GM23338 (cell line): ENCODE measurements at regions not wholly inside any gene's neighbourhood (a gene's known extent, or its start where the extent isn't known, plus 50 kb on each side); places are given as distances from the start of the nearest gene placed in this dataset.

Experiments used
- CREB1 ChIP-seq: fragments of 250-450 bp; sonication (Bioruptor Pico); IDR thresholded peaks from 2 replicates; pipeline ENCODE4 v1.5.0; 2020; ENCODE audit warnings: low read depth, mild to moderate bottlenecking, moderate library complexity
- EZH2 ChIP-seq: fragments of 200-600 bp; sonication (generic); IDR thresholded peaks from one replicate; pipeline ENCODE4 v1.8.0; 2017; ENCODE audit warnings: antibody characterized with exemption, mild to moderate bottlenecking, low read depth; ENCODE audit not compliant: unreplicated experiment
- EZH2phosphoT487 ChIP-seq: fragments of 200-600 bp; sonication (generic); IDR thresholded peaks from one replicate; pipeline ENCODE4 v1.8.1; 2018; ENCODE audit warnings: antibody characterized with exemption; ENCODE audit not compliant: unreplicated experiment
- JUNB ChIP-seq: IDR thresholded peaks from one replicate; pipeline ENCODE4 v1.6.1; 2016; ENCODE audit warnings: antibody characterized with exemption; ENCODE audit not compliant: unreplicated experiment
- NANOG ChIP-seq: IDR thresholded peaks from 2 replicates; pipeline ENCODE4 v1.6.1; 2016; ENCODE audit warnings: antibody characterized with exemption, borderline replicate concordance
- POLR2AphosphoS5 ChIP-seq: IDR thresholded peaks from 2 replicates; pipeline ENCODE4 v1.6.1; 2016; ENCODE audit warnings: antibody characterized with exemption, low read depth
- STAT1 ChIP-seq: IDR thresholded peaks from one replicate; pipeline ENCODE4 v1.6.1; 2016; ENCODE audit warnings: antibody characterized with exemption; ENCODE audit not compliant: unreplicated experiment
- ZNF114 ChIP-seq: fragments of 250-450 bp; sonication (Bioruptor Pico); IDR thresholded peaks from 2 replicates; pipeline ENCODE4 v1.5.0; 2020; ENCODE audit warnings: mild to moderate bottlenecking, moderate library complexity
- ZNF331 ChIP-seq: fragments of 250-450 bp; sonication (Bioruptor Pico); IDR thresholded peaks from 2 replicates; pipeline ENCODE4 v1.5.0; 2020; ENCODE audit warnings: low read depth, mild to moderate bottlenecking, moderate library complexity
- TF ChIP-seq, protein P1 (sequence below), 2 experiments: fragments of 200-600 bp in 1 of 2; sonication (generic) in 1 of 2; conservative IDR thresholded peaks; 2 replicates each; pipeline versions ENCODE4 v1.5.1 to v1.6.1; 2016 to 2017; ENCODE audit warnings: antibody characterized with exemption in 2 of 2, low read depth in 2 of 2, mild to moderate bottlenecking in 2 of 2, moderate library complexity in 1 of 2
- TF ChIP-seq, protein P2 (sequence below): IDR thresholded peaks from one replicate; pipeline ENCODE4 v1.6.1; 2018; ENCODE audit warnings: antibody characterized with exemption; ENCODE audit not compliant: unreplicated experiment
- TF ChIP-seq, protein P3 (sequence below): IDR thresholded peaks from 2 replicates; pipeline ENCODE4 v1.6.1; 2016; ENCODE audit warnings: antibody characterized with exemption
- TF ChIP-seq, protein P4 (sequence below): fragments of 250-450 bp; sonication (Bioruptor Pico); IDR thresholded peaks from 2 replicates; pipeline ENCODE4 v1.5.0; 2020; ENCODE audit warnings: mild to moderate bottlenecking, moderate library complexity

- TF ChIP-seq, protein P1, sequence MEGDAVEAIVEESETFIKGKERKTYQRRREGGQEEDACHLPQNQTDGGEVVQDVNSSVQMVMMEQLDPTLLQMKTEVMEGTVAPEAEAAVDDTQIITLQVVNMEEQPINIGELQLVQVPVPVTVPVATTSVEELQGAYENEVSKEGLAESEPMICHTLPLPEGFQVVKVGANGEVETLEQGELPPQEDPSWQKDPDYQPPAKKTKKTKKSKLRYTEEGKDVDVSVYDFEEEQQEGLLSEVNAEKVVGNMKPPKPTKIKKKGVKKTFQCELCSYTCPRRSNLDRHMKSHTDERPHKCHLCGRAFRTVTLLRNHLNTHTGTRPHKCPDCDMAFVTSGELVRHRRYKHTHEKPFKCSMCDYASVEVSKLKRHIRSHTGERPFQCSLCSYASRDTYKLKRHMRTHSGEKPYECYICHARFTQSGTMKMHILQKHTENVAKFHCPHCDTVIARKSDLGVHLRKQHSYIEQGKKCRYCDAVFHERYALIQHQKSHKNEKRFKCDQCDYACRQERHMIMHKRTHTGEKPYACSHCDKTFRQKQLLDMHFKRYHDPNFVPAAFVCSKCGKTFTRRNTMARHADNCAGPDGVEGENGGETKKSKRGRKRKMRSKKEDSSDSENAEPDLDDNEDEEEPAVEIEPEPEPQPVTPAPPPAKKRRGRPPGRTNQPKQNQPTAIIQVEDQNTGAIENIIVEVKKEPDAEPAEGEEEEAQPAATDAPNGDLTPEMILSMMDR (conservative IDR thresholded peaks at IDR 0.05; ENCODE audit: low read depth in 2 of 2) = no peak
- no peak for TF ChIP-seq ZNF331 (CRISPR knock-in tag)
- TF ChIP-seq POLR2AphosphoS5 = no peak
- TF ChIP-seq EZH2phosphoT487 = no peak
- TF ChIP-seq, protein P2, sequence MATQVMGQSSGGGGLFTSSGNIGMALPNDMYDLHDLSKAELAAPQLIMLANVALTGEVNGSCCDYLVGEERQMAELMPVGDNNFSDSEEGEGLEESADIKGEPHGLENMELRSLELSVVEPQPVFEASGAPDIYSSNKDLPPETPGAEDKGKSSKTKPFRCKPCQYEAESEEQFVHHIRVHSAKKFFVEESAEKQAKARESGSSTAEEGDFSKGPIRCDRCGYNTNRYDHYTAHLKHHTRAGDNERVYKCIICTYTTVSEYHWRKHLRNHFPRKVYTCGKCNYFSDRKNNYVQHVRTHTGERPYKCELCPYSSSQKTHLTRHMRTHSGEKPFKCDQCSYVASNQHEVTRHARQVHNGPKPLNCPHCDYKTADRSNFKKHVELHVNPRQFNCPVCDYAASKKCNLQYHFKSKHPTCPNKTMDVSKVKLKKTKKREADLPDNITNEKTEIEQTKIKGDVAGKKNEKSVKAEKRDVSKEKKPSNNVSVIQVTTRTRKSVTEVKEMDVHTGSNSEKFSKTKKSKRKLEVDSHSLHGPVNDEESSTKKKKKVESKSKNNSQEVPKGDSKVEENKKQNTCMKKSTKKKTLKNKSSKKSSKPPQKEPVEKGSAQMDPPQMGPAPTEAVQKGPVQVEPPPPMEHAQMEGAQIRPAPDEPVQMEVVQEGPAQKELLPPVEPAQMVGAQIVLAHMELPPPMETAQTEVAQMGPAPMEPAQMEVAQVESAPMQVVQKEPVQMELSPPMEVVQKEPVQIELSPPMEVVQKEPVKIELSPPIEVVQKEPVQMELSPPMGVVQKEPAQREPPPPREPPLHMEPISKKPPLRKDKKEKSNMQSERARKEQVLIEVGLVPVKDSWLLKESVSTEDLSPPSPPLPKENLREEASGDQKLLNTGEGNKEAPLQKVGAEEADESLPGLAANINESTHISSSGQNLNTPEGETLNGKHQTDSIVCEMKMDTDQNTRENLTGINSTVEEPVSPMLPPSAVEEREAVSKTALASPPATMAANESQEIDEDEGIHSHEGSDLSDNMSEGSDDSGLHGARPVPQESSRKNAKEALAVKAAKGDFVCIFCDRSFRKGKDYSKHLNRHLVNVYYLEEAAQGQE = no peak
- no peak for TF ChIP-seq EZH2
- no peak for TF ChIP-seq CREB1
- TF ChIP-seq ZNF114 (CRISPR knock-in tag) = no peak
- TF ChIP-seq, protein P3, sequence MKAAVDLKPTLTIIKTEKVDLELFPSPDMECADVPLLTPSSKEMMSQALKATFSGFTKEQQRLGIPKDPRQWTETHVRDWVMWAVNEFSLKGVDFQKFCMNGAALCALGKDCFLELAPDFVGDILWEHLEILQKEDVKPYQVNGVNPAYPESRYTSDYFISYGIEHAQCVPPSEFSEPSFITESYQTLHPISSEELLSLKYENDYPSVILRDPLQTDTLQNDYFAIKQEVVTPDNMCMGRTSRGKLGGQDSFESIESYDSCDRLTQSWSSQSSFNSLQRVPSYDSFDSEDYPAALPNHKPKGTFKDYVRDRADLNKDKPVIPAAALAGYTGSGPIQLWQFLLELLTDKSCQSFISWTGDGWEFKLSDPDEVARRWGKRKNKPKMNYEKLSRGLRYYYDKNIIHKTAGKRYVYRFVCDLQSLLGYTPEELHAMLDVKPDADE = no peak
- no peak for TF ChIP-seq STAT1
- TF ChIP-seq NANOG = no peak
- no peak for TF ChIP-seq JUNB
- TF ChIP-seq, protein P4, sequence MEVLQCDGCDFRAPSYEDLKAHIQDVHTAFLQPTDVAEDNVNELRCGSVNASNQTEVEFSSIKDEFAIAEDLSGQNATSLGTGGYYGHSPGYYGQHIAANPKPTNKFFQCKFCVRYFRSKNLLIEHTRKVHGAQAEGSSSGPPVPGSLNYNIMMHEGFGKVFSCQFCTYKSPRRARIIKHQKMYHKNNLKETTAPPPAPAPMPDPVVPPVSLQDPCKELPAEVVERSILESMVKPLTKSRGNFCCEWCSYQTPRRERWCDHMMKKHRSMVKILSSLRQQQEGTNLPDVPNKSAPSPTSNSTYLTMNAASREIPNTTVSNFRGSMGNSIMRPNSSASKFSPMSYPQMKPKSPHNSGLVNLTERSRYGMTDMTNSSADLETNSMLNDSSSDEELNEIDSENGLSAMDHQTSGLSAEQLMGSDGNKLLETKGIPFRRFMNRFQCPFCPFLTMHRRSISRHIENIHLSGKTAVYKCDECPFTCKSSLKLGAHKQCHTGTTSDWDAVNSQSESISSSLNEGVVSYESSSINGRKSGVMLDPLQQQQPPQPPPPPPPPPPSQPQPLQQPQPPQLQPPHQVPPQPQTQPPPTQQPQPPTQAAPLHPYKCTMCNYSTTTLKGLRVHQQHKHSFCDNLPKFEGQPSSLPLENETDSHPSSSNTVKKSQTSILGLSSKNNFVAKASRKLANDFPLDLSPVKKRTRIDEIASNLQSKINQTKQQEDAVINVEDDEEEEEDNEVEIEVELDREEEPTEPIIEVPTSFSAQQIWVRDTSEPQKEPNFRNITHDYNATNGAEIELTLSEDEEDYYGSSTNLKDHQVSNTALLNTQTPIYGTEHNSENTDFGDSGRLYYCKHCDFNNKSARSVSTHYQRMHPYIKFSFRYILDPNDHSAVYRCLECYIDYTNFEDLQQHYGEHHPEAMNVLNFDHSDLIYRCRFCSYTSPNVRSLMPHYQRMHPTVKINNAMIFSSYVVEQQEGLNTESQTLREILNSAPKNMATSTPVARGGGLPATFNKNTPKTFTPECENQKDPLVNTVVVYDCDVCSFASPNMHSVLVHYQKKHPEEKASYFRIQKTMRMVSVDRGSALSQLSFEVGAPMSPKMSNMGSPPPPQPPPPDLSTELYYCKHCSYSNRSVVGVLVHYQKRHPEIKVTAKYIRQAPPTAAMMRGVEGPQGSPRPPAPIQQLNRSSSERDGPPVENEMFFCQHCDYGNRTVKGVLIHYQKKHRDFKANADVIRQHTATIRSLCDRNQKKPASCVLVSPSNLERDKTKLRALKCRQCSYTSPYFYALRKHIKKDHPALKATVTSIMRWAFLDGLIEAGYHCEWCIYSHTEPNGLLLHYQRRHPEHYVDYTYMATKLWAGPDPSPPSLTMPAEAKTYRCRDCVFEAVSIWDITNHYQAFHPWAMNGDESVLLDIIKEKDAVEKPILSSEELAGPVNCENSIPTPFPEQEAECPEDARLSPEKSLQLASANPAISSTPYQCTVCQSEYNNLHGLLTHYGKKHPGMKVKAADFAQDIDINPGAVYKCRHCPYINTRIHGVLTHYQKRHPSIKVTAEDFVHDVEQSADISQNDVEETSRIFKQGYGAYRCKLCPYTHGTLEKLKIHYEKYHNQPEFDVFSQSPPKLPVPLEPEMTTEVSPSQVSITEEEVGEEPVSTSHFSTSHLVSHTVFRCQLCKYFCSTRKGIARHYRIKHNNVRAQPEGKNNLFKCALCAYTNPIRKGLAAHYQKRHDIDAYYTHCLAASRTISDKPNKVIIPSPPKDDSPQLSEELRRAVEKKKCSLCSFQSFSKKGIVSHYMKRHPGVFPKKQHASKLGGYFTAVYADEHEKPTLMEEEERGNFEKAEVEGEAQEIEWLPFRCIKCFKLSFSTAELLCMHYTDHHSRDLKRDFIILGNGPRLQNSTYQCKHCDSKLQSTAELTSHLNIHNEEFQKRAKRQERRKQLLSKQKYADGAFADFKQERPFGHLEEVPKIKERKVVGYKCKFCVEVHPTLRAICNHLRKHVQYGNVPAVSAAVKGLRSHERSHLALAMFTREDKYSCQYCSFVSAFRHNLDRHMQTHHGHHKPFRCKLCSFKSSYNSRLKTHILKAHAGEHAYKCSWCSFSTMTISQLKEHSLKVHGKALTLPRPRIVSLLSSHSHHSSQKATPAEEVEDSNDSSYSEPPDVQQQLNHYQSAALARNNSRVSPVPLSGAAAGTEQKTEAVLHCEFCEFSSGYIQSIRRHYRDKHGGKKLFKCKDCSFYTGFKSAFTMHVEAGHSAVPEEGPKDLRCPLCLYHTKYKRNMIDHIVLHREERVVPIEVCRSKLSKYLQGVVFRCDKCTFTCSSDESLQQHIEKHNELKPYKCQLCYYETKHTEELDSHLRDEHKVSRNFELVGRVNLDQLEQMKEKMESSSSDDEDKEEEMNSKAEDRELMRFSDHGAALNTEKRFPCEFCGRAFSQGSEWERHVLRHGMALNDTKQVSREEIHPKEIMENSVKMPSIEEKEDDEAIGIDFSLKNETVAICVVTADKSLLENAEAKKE (CRISPR knock-in tag) = no peak
These were observed 471.2 kb upstream of the RUNX1 start for GRCh38 chr21:35520302-35520701.
